ENCODE measurements at regions not wholly inside any gene's neighbourhood (a gene's known extent, or its start where the extent isn't known, plus 50 kb on each side); places are given as distances from the start of the nearest gene placed in this dataset.

GRCh38 chr7:149621776-149622175 is 124.2 kb upstream of the ZNF746 start:
- no peak for TF ChIP-seq NR2C2 (CRISPR knock-in tag; IDR thresholded peaks at IDR 0.05; ENCODE audit: borderline replicate concordance)
- no peak for TF ChIP-seq CAMTA2 (CRISPR knock-in tag; IDR thresholded peaks at IDR 0.05; ENCODE audit: borderline replicate concordance)
- no peak for TF ChIP-seq ZSCAN29 (CRISPR knock-in tag; conservative IDR thresholded peaks at IDR 0.05)

Measured in HepG2 (cell line).